Inflammatory macrophage (primary cell): ENCODE measurements at regions not wholly inside any gene's neighbourhood (a gene's known extent, or its start where the extent isn't known, plus 50 kb on each side); places are given as distances from the start of the nearest gene placed in this dataset.
A peak's percentile ranks its signal among the peaks of the same experiment; 100 is the strongest.

Experiments
- DNase-seq, 2 donors: peaks; one replicate each; pipeline ENCODE4 v3.0.0-alpha.2; 2020 to 2022

DNA sequence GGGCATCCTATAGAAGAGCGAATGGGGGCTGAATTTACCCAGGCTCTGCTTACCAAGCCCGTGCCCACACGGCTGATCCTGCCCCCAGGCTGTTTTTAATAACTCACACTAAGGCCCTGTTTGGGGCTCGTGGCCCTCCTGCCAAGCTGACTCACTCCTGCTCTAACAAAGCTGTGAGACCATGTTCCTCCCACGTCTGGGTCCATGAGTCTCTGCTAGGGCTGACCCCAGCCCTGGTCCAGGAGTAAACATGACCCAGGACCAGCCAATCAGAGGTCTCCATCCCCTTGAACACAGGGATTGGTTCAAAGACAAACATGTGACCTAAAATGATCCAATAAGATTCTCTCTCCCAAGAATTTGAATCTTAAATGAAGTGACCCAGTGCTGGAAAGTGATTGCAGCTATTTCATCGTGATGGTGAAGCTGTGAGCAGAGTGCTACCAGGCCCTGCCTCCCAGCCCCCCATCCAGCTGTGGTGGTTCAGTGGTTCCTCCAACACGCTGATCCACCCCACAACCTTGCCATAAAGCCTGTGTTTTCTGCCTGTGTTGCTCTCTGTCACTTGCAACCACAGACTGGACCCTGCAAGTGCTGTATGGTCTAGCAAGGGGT, 57.2 kb downstream of the C16orf82 start:
- DNase-seq: no peak

- DNase-seq: no peak
Measured at GRCh38 chr16:27127308-27127707, 60.6 kb downstream of the C16orf82 start.

- no peak for DNase-seq
Measured at GRCh38 chr16:27129401-27129800, 62.7 kb downstream of the C16orf82 start.

DNA sequence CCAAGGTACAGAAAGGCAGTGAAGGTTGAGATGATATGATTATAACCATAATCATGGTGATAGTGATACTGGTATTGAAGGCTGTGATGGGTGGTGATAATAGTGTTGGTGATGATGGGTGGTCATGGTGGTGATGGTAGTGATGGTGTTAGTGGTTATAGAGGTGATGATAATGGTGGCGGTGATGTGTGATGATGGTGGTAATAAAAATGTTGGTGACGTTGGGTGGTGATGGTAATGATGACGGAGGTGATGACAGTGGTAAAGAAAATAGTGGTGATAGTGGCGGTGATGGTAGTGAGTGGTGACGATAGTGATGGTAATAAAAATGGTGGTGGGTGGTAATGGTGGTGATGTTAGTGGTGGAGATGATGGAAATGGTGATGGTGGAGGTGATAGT, 65.1 kb upstream of the KDM8 start:
- no peak for DNase-seq

- no peak for DNase-seq
Measured at GRCh38 chr16:27145630-27146029, 57.7 kb upstream of the KDM8 start.

DNA sequence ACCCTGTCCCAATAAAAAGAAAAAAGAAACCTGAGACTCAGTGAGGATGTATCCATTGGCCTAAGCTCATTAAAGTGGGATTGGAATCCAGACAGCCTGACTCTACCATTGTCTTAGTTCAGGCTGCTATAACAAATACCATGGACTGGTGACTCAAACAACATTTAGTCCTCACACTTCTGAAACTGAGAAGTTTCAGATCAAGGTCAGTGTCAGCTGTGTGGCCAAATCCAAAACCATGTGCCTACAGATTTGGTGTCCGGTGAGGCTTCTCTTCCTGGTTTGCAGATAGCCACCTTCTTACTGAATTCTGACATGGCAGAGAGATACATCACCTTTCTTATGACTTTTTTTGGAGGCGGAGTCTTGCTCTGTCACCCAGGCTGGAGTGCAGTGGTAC, 53.3 kb upstream of the KDM8 start:
- no peak for DNase-seq

DNA sequence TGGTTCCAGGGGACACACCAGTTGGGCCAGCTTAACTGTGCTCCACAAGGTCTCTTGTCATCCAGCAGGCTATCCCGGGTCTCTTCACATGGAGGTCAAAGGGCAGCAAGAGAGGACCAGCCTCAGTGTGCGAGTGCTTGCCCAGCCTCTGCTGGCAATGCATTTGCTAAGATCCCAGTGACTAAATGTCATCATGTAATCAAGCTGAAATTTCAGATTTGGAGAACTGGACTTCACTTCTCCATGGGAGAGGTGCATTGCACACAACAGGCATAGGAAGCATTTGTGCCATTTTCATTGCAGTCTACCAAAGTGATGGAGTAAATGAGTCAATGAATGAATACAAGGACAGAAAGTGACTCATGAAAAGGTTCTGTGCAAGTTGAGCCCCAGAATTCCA, 51.2 kb upstream of the KDM8 start:
- peak; percentile 54 to 67 for DNase-seq

DNA sequence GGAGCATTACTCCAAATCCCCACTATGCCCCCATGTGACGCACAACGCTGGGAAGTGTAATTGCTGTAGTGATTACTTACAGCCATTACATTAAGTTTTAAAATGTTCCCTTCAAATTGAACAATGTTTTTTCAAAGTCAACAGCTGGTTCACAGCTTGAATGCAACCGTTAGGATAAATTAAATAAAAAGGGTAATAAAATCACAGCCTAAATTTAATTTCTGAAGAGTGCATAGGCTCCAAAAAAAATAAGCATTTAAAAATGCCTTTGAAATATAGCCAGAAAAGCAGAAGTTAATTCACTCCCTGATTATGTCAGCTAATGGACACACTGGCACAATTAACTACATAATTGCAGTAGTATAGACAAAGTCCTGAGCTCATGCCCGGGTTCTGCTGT, 50.5 kb upstream of the KDM8 start:
- peak in 1 of 2 donors; percentile 5 for DNase-seq
